Fibroblast of lung (primary cell): ENCODE measurements at regions not wholly inside any gene's neighbourhood (a gene's known extent, or its start where the extent isn't known, plus 50 kb on each side); places are given as distances from the start of the nearest gene placed in this dataset.

Experiments used
- CTCF ChIP-seq, 2 donors: IDR thresholded peaks in 1 of 2; conservative IDR thresholded peaks in 1 of 2; 1 replicate in 1 of 2; 2 replicates in 1 of 2; pipeline ENCODE4 v1.5.1; 2011 to 2012; ENCODE audit warnings: low read length in 2 of 2, control low read depth in 1 of 2, inconsistent platforms in 1 of 2, low read depth in 1 of 2, mild to moderate bottlenecking in 1 of 2
- EZH2 ChIP-seq: IDR thresholded peaks from 2 replicates; pipeline ENCODE4 v1.5.1; 2012; ENCODE audit warnings: low read length, control low read depth, mild to moderate bottlenecking; ENCODE audit errors: missing control alignments

GRCh38 chr10:20625868-20626267 lies 271.2 kb downstream of the NEBL start:
- TF ChIP-seq CTCF (conservative IDR thresholded peaks at IDR 0.05 in 1 of 2, IDR thresholded peaks at IDR 0.05 in 1 of 2; ENCODE audit: low read depth in 1 of 2, low read length in 2 of 2): no peak
- TF ChIP-seq EZH2: no peak
